Activated CD4-positive, alpha-beta memory T cell treated with anti-CD3 and anti-CD28 coated beads, Interleukin-2, amount 10 ng/mL, durations not matched to agents 7 days and 5 days (primary cell): ENCODE measurements at regions not wholly inside any gene's neighbourhood (a gene's known extent, or its start where the extent isn't known, plus 50 kb on each side); places are given as distances from the start of the nearest gene placed in this dataset.

ENCODE experiments used
- CTCF ChIA-PET: fragments of 350-600 bp; sonication (Branson Sonifier 250); formaldehyde crosslinking; loops from one replicate; lab custom pipeline; 2021; ENCODE audit warnings: antibody characterized with exemption, inconsistent platforms; lab: Charles Lee
- POLR2A ChIA-PET: fragments of 350-600 bp; sonication (Branson Sonifier 250); formaldehyde crosslinking; loops from one replicate; lab custom pipeline; 2021; ENCODE audit warnings: antibody characterized with exemption; lab: Charles Lee
- DNase-seq: peaks from one replicate; pipeline ENCODE4 v3.0.0-alpha.2; 2020
- H3K27ac Mint-ChIP-seq: one replicate; pipeline ENCODE4 v1.8.0; 2021; ENCODE audit warnings: mild to moderate bottlenecking, mixed read lengths
- H3K27me3 Mint-ChIP-seq: one replicate; pipeline ENCODE4 v1.8.0; 2021; ENCODE audit warnings: mixed read lengths
- H3K36me3 Mint-ChIP-seq: one replicate; pipeline ENCODE4 v1.8.0; 2021; ENCODE audit warnings: low read depth, mixed read lengths
- H3K4me1 Mint-ChIP-seq: one replicate; pipeline ENCODE4 v1.8.0; 2021; ENCODE audit warnings: mixed read lengths
- H3K4me3 Mint-ChIP-seq: one replicate; pipeline ENCODE4 v1.8.0; 2021; ENCODE audit warnings: mild to moderate bottlenecking, mixed read lengths
- H3K9me3 Mint-ChIP-seq: one replicate; pipeline ENCODE4 v1.8.0; 2021; ENCODE audit warnings: mixed read lengths

- Mint-ChIP-seq H3K4me3 (no peak overlapping the region), H3K9me3 (no peaks in the 10 kb centered on the region), H3K27me3 (no peaks in the 10 kb centered on the region), H3K27ac (no peak overlapping the region), H3K36me3 (no peaks in the 10 kb centered on the region), H3K4me1 (peaks cover 29% of the 10 kb centered on the region)
- no peak for DNase-seq
- ChIA-PET CTCF (interaction anchor here (2.4 kb wide), 1 partner anchor 41 kb away, joined by 7 read pairs; no protein-coding TSS in a partner anchor), POLR2A (interaction anchor here (0.8 to 2.8 kb wide), 3 partner anchors 13 to 43 kb away, joined by 3 to 8 read pairs (median 4); a partner anchor contains a TSS)
These were observed 268.6 kb upstream of the CRY1 start for GRCh38 chr12:107361970-107362369.

DNA sequence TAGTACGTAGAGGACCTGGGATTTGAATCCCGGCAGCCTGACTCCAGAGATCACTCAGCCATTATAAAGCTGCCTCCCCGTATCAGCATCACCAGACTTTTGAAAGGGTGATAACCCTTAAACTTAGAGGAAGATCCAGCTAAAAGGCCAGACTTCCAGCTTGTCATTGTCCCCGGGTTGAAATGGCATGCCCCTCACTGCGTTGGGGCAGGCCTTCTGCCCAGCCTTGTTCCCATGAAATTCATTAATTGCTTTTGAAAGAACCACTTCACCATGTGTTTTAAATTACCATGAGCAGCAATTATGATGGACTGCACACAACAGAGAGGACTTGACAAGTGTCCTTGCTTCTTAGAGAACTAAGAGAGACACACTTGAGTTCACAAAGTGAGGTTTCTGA lies 269.6 kb upstream of the CRY1 start:
- ChIA-PET POLR2A (interaction anchor here (2.8 kb wide), 1 partner anchor 44 kb away, joined by 8 read pairs; a partner anchor contains a TSS), CTCF (interaction anchor here (2.4 kb wide), 1 partner anchor 40 kb away, joined by 7 read pairs; no protein-coding TSS in a partner anchor)
- no peaks in the 10 kb centered on the region for H3K9me3 Mint-ChIP-seq
- H3K27me3 Mint-ChIP-seq = no peaks in the 10 kb centered on the region
- no peaks in the 10 kb centered on the region for H3K36me3 Mint-ChIP-seq
- DNase-seq = no peak
- H3K4me1 Mint-ChIP-seq = peaks cover 30% of the 10 kb centered on the region
- no peak overlapping the region for H3K27ac Mint-ChIP-seq
- no peak overlapping the region for H3K4me3 Mint-ChIP-seq

DNA sequence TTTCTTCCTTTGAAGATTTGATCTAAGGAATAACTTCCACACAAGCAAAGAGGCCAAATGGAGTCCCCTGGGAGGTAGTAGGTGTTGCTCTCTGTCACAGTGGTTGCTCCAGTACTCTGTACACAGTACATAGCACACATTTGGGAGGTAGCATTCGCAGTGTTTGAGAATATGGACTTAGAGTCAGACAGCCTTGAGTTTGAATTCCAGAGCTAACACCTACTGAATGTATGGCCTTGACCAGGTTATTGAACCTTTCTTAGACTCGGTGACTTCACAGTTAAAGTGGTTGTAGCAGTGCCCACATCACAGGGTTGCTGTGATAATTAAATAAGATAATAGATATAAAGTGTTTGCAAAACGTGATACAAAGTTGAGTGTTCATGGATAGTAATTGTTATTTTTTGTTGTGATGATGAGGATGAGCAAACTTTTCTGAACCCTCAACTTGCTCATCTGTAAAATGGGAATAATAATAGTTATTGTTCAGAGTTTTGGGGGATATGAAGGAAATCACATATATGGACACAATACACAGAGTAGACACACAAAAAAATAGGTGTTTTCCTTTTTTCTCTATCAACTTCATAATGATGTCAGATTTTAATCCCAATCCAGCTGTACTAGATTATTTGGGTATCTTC lies 271.6 kb upstream of the CRY1 start:
- H3K4me3 Mint-ChIP-seq = no peak overlapping the region
- no peaks in the 10 kb centered on the region for H3K9me3 Mint-ChIP-seq
- CTCF ChIA-PET = no interaction called here
- no peaks in the 10 kb centered on the region for H3K36me3 Mint-ChIP-seq
- no peaks in the 10 kb centered on the region for H3K27me3 Mint-ChIP-seq
- H3K27ac Mint-ChIP-seq = no peak overlapping the region
- H3K4me1 Mint-ChIP-seq = peaks cover 36% of the 10 kb centered on the region
- no peak for DNase-seq
- POLR2A ChIA-PET = interaction anchor here (0.8 to 1.1 kb wide), 2 partner anchors 43 to 45 kb away, joined by 3 read pairs; no protein-coding TSS in a partner anchor

DNA sequence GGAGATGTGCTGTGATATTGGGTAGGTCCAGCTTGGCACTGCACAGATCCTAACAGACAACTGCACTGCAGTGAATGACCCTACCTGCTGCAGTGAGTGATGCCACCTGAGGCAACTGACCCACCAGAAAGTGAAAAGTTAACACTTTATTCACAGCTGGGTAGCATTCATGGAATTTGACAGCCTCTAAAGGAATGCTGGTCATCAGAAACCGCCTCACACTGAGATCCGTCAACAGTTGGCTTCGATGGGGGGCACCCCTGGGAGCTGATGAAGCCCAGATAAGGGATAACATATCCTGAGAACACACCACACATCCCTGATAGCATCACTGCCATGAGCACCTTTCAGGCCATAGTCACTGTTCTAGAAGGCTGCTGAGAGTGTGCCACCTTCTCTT lies 272.4 kb upstream of the CRY1 start:
- Mint-ChIP-seq H3K9me3 (no peaks in the 10 kb centered on the region), H3K27ac (no peak overlapping the region), H3K4me1 (peaks cover 41% of the 10 kb centered on the region), H3K4me3 (no peak overlapping the region), H3K36me3 (no peaks in the 10 kb centered on the region), H3K27me3 (no peaks in the 10 kb centered on the region)
- ChIA-PET CTCF (no interaction called here), POLR2A (interaction anchor here (0.8 to 1.1 kb wide), 2 partner anchors 44 to 45 kb away, joined by 3 read pairs; no protein-coding TSS in a partner anchor)
- no peak for DNase-seq

DNA sequence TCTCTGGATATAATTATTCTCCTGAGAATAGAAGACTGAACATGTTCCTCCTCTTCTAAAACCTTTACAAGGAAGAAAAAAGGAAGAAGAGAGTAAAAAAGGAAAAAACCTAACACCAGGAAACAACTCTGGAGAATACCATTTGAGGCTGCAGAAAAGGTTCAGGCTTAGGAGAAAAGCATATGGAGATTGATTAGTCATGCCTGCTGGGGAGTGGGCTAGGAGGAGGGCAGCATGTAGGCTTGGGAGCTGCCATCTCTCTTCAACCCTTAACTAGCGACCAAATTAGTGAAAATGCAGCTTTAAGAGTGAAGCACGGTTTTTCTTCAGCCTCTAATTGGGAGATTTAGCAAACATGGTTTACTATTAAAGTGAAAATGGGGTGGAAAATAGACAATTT lies 273.0 kb upstream of the CRY1 start:
- H3K4me1 Mint-ChIP-seq = peaks cover 47% of the 10 kb centered on the region
- H3K4me3 Mint-ChIP-seq = no peak overlapping the region
- POLR2A ChIA-PET = no interaction called here

DNA sequence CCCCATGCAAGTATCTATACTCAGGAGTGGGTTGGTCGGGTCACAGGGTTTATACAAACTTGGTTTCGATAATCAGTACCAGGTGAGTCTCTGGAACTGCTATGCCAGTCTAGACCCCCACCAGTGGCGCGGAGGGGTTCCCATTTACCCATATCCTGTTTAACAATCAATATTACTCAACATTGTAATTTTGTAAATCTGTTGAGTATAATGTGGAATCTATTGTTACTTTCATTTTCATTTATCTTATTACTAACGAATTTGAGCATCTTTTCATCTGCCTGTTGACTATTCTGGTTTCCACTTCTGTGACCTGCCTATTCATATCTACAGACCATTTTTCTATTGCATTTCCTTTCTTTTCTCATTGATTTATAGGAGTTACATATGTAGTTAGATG lies 275.2 kb upstream of the CRY1 start:
- Mint-ChIP-seq H3K4me3 (peak overlapping the region; percentile 58), H3K36me3 (no peaks in the 10 kb centered on the region), H3K4me1 (peaks cover 64% of the 10 kb centered on the region), H3K27me3 (no peaks in the 10 kb centered on the region), H3K9me3 (no peaks in the 10 kb centered on the region), H3K27ac (peak overlapping the region; percentile 90)
- peak; percentile 58 for DNase-seq
- POLR2A ChIA-PET = interaction anchor here (0.6 to 6.8 kb wide), 4 partner anchors 13 to 48 kb away, joined by 3 to 173 read pairs (median 9); a partner anchor contains a TSS
- CTCF ChIA-PET = interaction anchor here (1.2 to 1.6 kb wide), 3 partner anchors 12 to 47 kb away, joined by 3 to 5 read pairs (median 4); no protein-coding TSS in a partner anchor

More for the DNA sequence above, 273.0 kb upstream of the CRY1 start:
- no peaks in the 10 kb centered on the region for H3K36me3 Mint-ChIP-seq
- no peaks in the 10 kb centered on the region for H3K27me3 Mint-ChIP-seq
- H3K27ac Mint-ChIP-seq = no peak overlapping the region
- CTCF ChIA-PET = interaction anchor here (1.5 to 1.9 kb wide), 2 partner anchors 36 to 39 kb away, joined by 4 to 6 read pairs; no protein-coding TSS in a partner anchor
- no peak for DNase-seq
- no peaks in the 10 kb centered on the region for H3K9me3 Mint-ChIP-seq

- peaks cover 69% of the 10 kb centered on the region for H3K4me1 Mint-ChIP-seq
- ChIA-PET CTCF (interaction anchor here (1.0 to 1.6 kb wide), 4 partner anchors 8 to 47 kb away, joined by 3 to 5 read pairs (median 4); no protein-coding TSS in a partner anchor), POLR2A (interaction anchor here (0.6 to 6.8 kb wide), 7 partner anchors 12 to 60 kb away, joined by 3 to 173 read pairs (median 3); a partner anchor contains a TSS)
- H3K36me3 Mint-ChIP-seq = no peaks in the 10 kb centered on the region
- DNase-seq = no peak
- no peaks in the 10 kb centered on the region for H3K27me3 Mint-ChIP-seq
- no peaks in the 10 kb centered on the region for H3K9me3 Mint-ChIP-seq
- peak overlapping the region; percentile 90 for H3K27ac Mint-ChIP-seq
- H3K4me3 Mint-ChIP-seq = peak overlapping the region; percentile 58
These were observed 275.7 kb upstream of the CRY1 start for GRCh38 chr12:107369006-107369405.

- ChIA-PET POLR2A (interaction anchor here (1.0 to 6.8 kb wide), 8 partner anchors 12 to 276 kb away, joined by 3 to 173 read pairs (median 4); partner anchors contain the start of gene CRY1), CTCF (interaction anchor here (0.9 to 1.6 kb wide), 6 partner anchors 9 to 49 kb away, joined by 3 to 5 read pairs (median 4); no protein-coding TSS in a partner anchor)
- peak; percentile 65 for DNase-seq
- Mint-ChIP-seq H3K27me3 (no peaks in the 10 kb centered on the region), H3K9me3 (no peaks in the 10 kb centered on the region), H3K4me1 (peaks cover 75% of the 10 kb centered on the region), H3K27ac (peak overlapping the region; percentile 90), H3K36me3 (no peaks in the 10 kb centered on the region), H3K4me3 (peak overlapping the region; percentile 58)
These were observed 276.3 kb upstream of the CRY1 start for GRCh38 chr12:107369679-107370078.

DNA sequence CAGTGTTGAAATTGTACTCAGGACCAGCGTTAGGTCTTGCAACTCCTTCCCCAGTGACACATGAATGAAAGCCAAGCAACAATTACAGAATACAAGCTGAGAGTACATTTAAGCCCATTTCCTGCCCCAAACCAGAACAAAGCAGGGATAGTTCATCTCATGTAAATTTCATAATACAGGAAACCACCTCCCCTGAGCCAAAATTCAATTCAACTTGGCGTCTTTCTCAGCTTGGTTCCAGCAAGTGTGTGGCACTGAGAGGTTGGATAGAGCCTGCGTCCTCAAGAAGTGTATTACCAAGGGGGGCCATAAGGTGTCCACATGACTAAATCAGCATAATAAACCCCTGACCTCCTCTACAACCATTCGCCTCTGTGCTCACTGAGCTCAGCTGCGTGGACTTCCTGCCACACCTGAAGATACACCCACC lies 278.9 kb upstream of the CRY1 start:
- H3K36me3 Mint-ChIP-seq = no peaks in the 10 kb centered on the region
- H3K27ac Mint-ChIP-seq = peak overlapping the region; percentile 76
- peak overlapping the region; percentile 31 for H3K4me3 Mint-ChIP-seq
- ChIA-PET POLR2A (interaction anchor here (0.9 to 6.8 kb wide), 6 partner anchors 16 to 314 kb away, joined by 3 to 173 read pairs (median 4); partner anchors contain the start of gene PWP1), CTCF (interaction anchor here (0.6 to 2.5 kb wide), 12 partner anchors 12 to 279 kb away, joined by 3 to 12 read pairs (median 3); partner anchors contain the start of gene CRY1)
- peaks cover 75% of the 10 kb centered on the region for H3K4me1 Mint-ChIP-seq
- no peaks in the 10 kb centered on the region for H3K9me3 Mint-ChIP-seq
- no peaks in the 10 kb centered on the region for H3K27me3 Mint-ChIP-seq
- peak; percentile 45 for DNase-seq

GRCh38 chr12:107373238-107373809 lies 280.0 kb upstream of the CRY1 start:
- Mint-ChIP-seq H3K4me1 (peaks cover 67% of the 10 kb centered on the region), H3K36me3 (no peaks in the 10 kb centered on the region), H3K9me3 (no peaks in the 10 kb centered on the region), H3K4me3 (peak overlapping the region; percentile 27), H3K27me3 (no peaks in the 10 kb centered on the region), H3K27ac (peak overlapping the region; percentile 76)
- POLR2A ChIA-PET = interaction anchor here (0.9 to 6.8 kb wide), 3 partner anchors 21 to 53 kb away, joined by 5 to 173 read pairs (median 5); a partner anchor contains a TSS
- peak; percentile 49 for DNase-seq
- CTCF ChIA-PET = interaction anchor here (0.9 to 2.5 kb wide), 4 partner anchors 31 to 64 kb away, joined by 3 to 12 read pairs (median 8); no protein-coding TSS in a partner anchor

- Mint-ChIP-seq H3K36me3 (no peaks in the 10 kb centered on the region), H3K4me3 (no peak overlapping the region), H3K27ac (peak overlapping the region; percentile 76), H3K27me3 (no peaks in the 10 kb centered on the region), H3K9me3 (no peaks in the 10 kb centered on the region), H3K4me1 (peaks cover 58% of the 10 kb centered on the region)
- DNase-seq = no peak
- POLR2A ChIA-PET = interaction anchor here (0.6 to 6.8 kb wide), 5 partner anchors 12 to 54 kb away, joined by 3 to 173 read pairs (median 5); a partner anchor contains a TSS
- CTCF ChIA-PET = interaction anchor here (1.1 to 2.5 kb wide), 3 partner anchors 29 to 53 kb away, joined by 3 to 12 read pairs (median 6); no protein-coding TSS in a partner anchor
These were observed 281.0 kb upstream of the CRY1 start for GRCh38 chr12:107374161-107374840.

DNA sequence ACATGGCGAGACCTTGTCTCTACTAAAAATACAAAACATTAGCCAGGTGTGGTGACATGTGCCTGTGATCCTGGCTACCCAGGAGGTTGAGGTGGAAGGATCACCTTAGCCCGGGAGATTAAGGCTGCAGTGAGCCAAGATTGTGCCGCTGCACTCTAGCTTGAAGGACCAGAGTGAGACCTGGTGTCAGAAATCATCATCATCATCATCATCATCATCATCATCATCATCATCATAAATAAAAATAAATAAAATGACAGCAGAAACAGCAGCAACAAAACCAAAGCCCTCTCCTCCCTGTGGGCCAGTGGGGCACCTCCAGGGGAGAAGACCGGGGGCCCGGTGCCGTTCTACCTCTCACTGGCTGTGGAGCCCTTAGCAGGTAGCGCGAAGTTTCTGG lies 281.9 kb upstream of the CRY1 start:
- ChIA-PET POLR2A (interaction anchor here (1.0 to 6.8 kb wide), 3 partner anchors 13 to 55 kb away, joined by 4 to 173 read pairs (median 5); a partner anchor contains a TSS), CTCF (interaction anchor here (1.1 kb wide), 2 partner anchors 28 to 46 kb away, joined by 3 to 6 read pairs; no protein-coding TSS in a partner anchor)
- Mint-ChIP-seq H3K27ac (no peak overlapping the region), H3K4me3 (no peak overlapping the region), H3K4me1 (peaks cover 54% of the 10 kb centered on the region), H3K27me3 (no peaks in the 10 kb centered on the region), H3K9me3 (no peaks in the 10 kb centered on the region), H3K36me3 (no peaks in the 10 kb centered on the region)
- DNase-seq = no peak
